PFSK-1 (cell line): ENCODE measurements at regions not wholly inside any gene's neighbourhood (a gene's known extent, or its start where the extent isn't known, plus 50 kb on each side); places are given as distances from the start of the nearest gene placed in this dataset.

ENCODE experiments used
- FOXP2 ChIP-seq: optimal IDR thresholded peaks from 2 replicates; pipeline ENCODE3; 2011; ENCODE audit warnings: borderline replicate concordance, control low read depth, inconsistent platforms; ENCODE audit not compliant: insufficient read depth; ENCODE audit errors: extremely low read length, extremely low read depth
- POLR2AphosphoS5 ChIP-seq: IDR thresholded peaks from 2 replicates; pipeline ENCODE4 v1.6.1; 2012; ENCODE audit warnings: low read depth, mild to moderate bottlenecking, control low read depth, low read length, moderate library complexity
- SIN3A ChIP-seq: IDR thresholded peaks from 2 replicates; pipeline ENCODE4 v1.6.1; 2012; ENCODE audit warnings: mild to moderate bottlenecking, low read length, moderate library complexity, borderline replicate concordance; ENCODE audit not compliant: insufficient read depth
- TAF1 ChIP-seq: IDR thresholded peaks from 2 replicates; pipeline ENCODE4 v1.6.1; 2012; ENCODE audit warnings: low read length, control low read depth, borderline replicate concordance; ENCODE audit not compliant: insufficient read depth
- TF ChIP-seq, protein P1 (sequence below), 2 experiments: IDR thresholded peaks; 2 replicates each; pipeline versions ENCODE4 v1.6.1 to v1.8.0; 2011 to 2012; ENCODE audit warnings: low read depth in 2 of 2, low read length in 2 of 2, control low read depth in 1 of 2, inconsistent platforms in 1 of 2, mild to moderate bottlenecking in 1 of 2, moderate library complexity in 1 of 2; ENCODE audit not compliant: insufficient read depth in 1 of 2

DNA sequence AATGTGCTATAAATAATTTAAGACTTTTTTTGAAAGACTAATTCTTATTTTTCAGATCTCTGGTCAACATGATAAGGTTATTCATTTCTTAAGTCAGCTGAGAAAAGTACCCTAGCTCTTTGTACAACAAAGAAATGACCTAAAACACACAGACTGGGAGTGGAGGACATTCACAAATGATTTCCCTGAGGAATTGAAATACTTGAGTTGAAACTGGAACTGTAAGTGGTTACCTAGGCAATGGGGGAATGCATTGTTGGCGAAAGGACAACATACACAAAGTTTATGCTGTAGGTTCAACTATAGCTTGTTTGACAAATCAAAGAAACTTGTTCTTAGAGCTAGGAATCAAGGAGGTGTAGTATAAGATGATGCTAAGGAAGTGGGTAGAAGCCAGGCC lies 915.5 kb downstream of the FAT4 start:
- no peak for TF ChIP-seq TAF1
- no peak for TF ChIP-seq POLR2AphosphoS5
- TF ChIP-seq, protein P1, sequence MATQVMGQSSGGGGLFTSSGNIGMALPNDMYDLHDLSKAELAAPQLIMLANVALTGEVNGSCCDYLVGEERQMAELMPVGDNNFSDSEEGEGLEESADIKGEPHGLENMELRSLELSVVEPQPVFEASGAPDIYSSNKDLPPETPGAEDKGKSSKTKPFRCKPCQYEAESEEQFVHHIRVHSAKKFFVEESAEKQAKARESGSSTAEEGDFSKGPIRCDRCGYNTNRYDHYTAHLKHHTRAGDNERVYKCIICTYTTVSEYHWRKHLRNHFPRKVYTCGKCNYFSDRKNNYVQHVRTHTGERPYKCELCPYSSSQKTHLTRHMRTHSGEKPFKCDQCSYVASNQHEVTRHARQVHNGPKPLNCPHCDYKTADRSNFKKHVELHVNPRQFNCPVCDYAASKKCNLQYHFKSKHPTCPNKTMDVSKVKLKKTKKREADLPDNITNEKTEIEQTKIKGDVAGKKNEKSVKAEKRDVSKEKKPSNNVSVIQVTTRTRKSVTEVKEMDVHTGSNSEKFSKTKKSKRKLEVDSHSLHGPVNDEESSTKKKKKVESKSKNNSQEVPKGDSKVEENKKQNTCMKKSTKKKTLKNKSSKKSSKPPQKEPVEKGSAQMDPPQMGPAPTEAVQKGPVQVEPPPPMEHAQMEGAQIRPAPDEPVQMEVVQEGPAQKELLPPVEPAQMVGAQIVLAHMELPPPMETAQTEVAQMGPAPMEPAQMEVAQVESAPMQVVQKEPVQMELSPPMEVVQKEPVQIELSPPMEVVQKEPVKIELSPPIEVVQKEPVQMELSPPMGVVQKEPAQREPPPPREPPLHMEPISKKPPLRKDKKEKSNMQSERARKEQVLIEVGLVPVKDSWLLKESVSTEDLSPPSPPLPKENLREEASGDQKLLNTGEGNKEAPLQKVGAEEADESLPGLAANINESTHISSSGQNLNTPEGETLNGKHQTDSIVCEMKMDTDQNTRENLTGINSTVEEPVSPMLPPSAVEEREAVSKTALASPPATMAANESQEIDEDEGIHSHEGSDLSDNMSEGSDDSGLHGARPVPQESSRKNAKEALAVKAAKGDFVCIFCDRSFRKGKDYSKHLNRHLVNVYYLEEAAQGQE (IDR thresholded peaks at IDR 0.05; ENCODE audit: insufficient read depth in 1 of 2, low read depth in 2 of 2, low read length in 2 of 2) = no peak
- TF ChIP-seq FOXP2 = no peak
- no peak for TF ChIP-seq SIN3A

DNA sequence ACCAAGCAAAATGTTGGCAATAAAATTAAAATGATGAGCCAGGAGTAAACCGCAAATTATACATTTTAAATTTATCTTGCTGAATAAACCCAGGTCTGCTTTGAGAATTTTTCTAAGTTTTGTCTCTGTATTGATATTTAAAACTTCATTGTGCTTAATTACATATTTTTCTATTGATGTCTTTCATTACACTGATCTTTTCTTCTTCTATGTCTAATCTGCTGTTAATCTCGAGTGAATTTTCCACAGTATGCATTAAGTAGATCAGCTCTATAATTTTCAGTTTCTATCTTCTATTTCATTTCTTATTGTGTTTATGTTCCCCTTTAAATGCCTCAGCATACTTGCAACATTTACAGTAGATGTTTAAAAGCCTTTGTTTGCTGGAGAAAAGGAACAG lies 918.7 kb downstream of the FAT4 start:
- TF ChIP-seq FOXP2 = no peak

DNA sequence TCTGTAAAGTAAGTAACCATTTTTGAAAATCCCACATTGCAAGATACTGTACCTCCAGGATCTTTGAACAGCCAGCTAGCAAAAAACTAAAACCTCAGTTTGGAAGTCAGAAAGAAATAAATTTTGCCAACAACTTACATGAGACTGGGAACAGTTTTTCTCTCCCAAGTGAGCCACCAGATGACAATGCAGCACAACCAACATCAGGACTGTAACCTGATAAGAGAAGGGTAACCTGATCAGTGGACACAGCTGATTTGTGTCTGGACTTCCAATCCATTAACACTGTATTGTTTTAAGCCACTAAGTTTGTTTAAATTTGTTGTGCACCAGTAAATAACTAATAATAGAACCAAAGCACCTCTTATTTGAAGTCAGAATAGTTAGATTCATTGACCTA lies 923.3 kb downstream of the FAT4 start:
- TF ChIP-seq, protein P1 (IDR thresholded peaks at IDR 0.05; ENCODE audit: insufficient read depth in 1 of 2, low read depth in 2 of 2, low read length in 2 of 2) = no peak
- TF ChIP-seq FOXP2 (no peak), POLR2AphosphoS5 (no peak), SIN3A (no peak), TAF1 (no peak)

DNA sequence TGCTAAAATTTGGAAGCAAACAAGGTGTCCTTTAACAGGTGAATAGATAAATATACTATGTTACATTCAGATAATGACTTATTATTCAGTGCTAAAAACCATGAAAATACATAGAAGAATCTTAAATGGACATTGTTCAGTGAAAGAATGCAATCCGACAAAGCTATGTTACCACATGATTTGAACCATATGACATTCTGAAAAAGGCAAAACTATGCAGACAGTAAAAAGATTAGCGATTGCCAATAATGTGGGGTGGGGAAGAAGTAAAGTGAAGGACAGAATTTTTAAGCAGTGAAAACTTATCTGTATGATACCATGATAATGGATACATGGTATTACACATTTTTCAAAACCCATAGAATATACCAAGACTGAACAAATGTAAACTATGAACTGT lies 926.9 kb downstream of the FAT4 start:
- TF ChIP-seq TAF1 (no peak), POLR2AphosphoS5 (no peak), SIN3A (no peak)

DNA sequence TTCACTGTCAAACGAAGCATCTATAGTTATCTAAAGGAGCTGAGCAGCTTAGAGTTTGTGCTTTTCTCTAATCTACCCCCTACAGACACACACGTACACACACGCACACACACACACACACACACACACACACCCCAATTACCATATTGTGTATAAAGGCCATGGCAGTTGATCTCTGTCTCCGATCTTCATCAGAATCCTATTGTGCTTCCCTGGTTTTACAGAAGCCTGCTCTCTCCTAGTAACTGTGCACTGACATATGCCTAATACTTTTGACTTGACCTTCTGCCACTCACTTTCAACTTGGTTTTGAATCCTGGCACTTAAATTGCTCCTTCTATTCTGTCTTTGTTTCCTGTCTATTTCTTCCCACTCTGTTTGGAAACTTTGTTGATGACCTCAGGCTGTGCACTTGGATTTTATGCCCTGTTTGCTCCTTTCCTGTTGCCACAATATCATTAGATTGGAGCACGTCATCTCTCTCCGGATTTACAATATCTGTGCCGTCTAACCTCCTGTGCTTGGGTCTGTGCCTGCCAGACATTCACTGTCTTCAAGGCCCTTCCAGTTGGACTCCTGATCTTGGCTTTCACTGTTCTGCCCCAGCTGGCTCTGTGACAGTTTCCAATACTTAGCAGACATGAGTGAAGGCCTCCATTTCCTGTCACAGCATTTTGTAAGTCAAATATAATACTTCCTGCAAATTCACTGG lies 928.1 kb downstream of the FAT4 start:
- TF ChIP-seq, protein P1 (IDR thresholded peaks at IDR 0.05; ENCODE audit: insufficient read depth in 1 of 2, low read depth in 2 of 2, low read length in 2 of 2) = no peak
- TF ChIP-seq FOXP2 (no peak), POLR2AphosphoS5 (no peak), TAF1 (no peak), SIN3A (no peak)

DNA sequence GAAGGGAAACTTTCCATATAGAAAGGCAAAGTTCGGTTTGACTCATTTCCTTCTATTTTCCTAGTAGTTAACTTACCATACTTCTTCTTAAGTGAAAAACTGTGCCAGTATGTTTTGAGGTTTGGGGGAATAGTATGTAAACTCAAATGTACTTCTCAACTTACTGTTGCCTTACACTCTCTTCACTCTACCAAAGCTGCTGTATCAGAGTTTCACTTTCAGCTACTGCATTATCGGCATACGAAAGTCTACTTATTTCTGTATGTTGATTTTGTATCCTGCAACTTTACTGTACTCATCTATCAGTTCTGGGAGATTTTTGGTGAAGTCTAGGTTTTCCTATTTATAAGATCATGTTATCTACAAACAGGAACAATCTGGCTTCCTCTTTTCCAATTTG lies 932.7 kb downstream of the FAT4 start:
- TF ChIP-seq SIN3A = no peak
- no peak for TF ChIP-seq FOXP2
- TF ChIP-seq TAF1 = no peak
- TF ChIP-seq, protein P1 (IDR thresholded peaks at IDR 0.05; ENCODE audit: insufficient read depth in 1 of 2, low read depth in 2 of 2, low read length in 2 of 2) = no peak
- no peak for TF ChIP-seq POLR2AphosphoS5
